HG02973 (cell line): ENCODE measurements at regions not wholly inside any gene's neighbourhood (a gene's known extent, or its start where the extent isn't known, plus 50 kb on each side); places are given as distances from the start of the nearest gene placed in this dataset.

ENCODE experiments used
- ATAC-seq: cut with Tn5 transposase; IDR thresholded peaks from one replicate; pipeline ENCODE4 v1.9.1; 2021; ENCODE audit warnings: moderate library complexity; ENCODE audit not compliant: unreplicated experiment

- no peak for ATAC-seq
Measured at GRCh38 chr2:180482696-180483095, 475.6 kb upstream of the CWC22 start.

GRCh38 chr2:180481998-180482397, 474.9 kb upstream of the CWC22 start:
- no peak for ATAC-seq

- no peak for ATAC-seq
Measured at GRCh38 chr2:180478883-180479282, 471.8 kb upstream of the CWC22 start.

- ATAC-seq: no peak
Measured at GRCh38 chr2:180474716-180475115, 467.6 kb upstream of the CWC22 start.

GRCh38 chr2:180473456-180473855, 466.4 kb upstream of the CWC22 start:
- no peak for ATAC-seq

GRCh38 chr2:180472133-180472532, 465.0 kb upstream of the CWC22 start:
- ATAC-seq: no peak

- ATAC-seq: no peak
Measured at GRCh38 chr2:180463608-180464007, 456.5 kb upstream of the CWC22 start.

- no peak for ATAC-seq
Measured at GRCh38 chr2:180461761-180462160, 454.7 kb upstream of the CWC22 start.

GRCh38 chr2:180456801-180457200, 449.7 kb upstream of the CWC22 start:
- no peak for ATAC-seq

- ATAC-seq: no peak
Measured at GRCh38 chr2:180450841-180451240, 443.7 kb upstream of the CWC22 start.

GRCh38 chr2:180449171-180449915, 442.2 kb upstream of the CWC22 start:
- ATAC-seq: no peak

- ATAC-seq: no peak
Measured at GRCh38 chr2:180446492-180446891, 439.4 kb upstream of the CWC22 start.

- ATAC-seq: no peak
Measured at GRCh38 chr2:180443888-180444287, 436.8 kb upstream of the CWC22 start.

- no peak for ATAC-seq
Measured at GRCh38 chr2:180442860-180443644, 436.0 kb upstream of the CWC22 start.

GRCh38 chr2:180419212-180419611, 412.1 kb upstream of the CWC22 start:
- no peak for ATAC-seq

GRCh38 chr2:180416627-180417026, 409.5 kb upstream of the CWC22 start:
- ATAC-seq: no peak

GRCh38 chr2:180413336-180413735, 406.2 kb upstream of the CWC22 start:
- no peak for ATAC-seq

- ATAC-seq: no peak
Measured at GRCh38 chr2:180412219-180412618, 405.1 kb upstream of the CWC22 start.

GRCh38 chr2:180411661-180412060, 404.6 kb upstream of the CWC22 start:
- ATAC-seq: peak; percentile 65

- no peak for ATAC-seq
Measured at GRCh38 chr2:180406687-180407086, 399.6 kb upstream of the CWC22 start.

GRCh38 chr2:180405520-180405919, 398.4 kb upstream of the CWC22 start:
- no peak for ATAC-seq

- ATAC-seq: no peak
Measured at GRCh38 chr2:180394305-180394704, 387.2 kb upstream of the CWC22 start.
